IMR-90 (cell line): ENCODE measurements at regions not wholly inside any gene's neighbourhood (a gene's known extent, or its start where the extent isn't known, plus 50 kb on each side); places are given as distances from the start of the nearest gene placed in this dataset.
A peak's percentile ranks its signal among the peaks of the same experiment; 100 is the strongest.

Source experiments
- ATAC-seq: fragments of 200-7000 bp; cut with Tn5 transposase; 2 replicates; pipeline ENCODE4 v1.9.1; 2020; ENCODE audit warnings: low read depth, mild to moderate bottlenecking, moderate library complexity
- BruUV-seq: library from RNA; stranded (reverse); fragments of 400-500 nt; replicated peaks from 2 replicates; lab custom pipeline; 2021; lab: Mats Ljungman, UMichigan
- CTCF ChIA-PET: fragments of 300-600 bp; formaldehyde crosslinking; extraction: SDS; loops from one replicate; lab custom pipeline; 2021; ENCODE audit warnings: antibody characterized with exemption; lab: Yijun Ruan, JAX
- POLR2A ChIA-PET: fragments of 300-600 bp; sonication (Branson Sonifier 250); formaldehyde crosslinking; loops from one replicate; lab custom pipeline; 2022; ENCODE audit warnings: antibody characterized with exemption; ENCODE audit not compliant: unreplicated experiment; lab: Charles Lee
- DNase-seq: peaks from one replicate; pipeline ENCODE4 v3.0.0; 2013
- H2AFZ ChIP-seq: replicated peaks from 2 replicates; pipeline ENCODE3; 2013; ENCODE audit warnings: low read length, mild to moderate bottlenecking; ENCODE audit not compliant: poor library complexity
- H2AK5ac ChIP-seq: 2 replicates; pipeline ENCODE4 v1.6.1; 2013; ENCODE audit warnings: low read depth, low read length, inconsistent platforms
- H2AK9ac ChIP-seq: replicated peaks from 2 replicates; pipeline ENCODE3; 2013; ENCODE audit warnings: mild to moderate bottlenecking, low read depth, low read length, moderate library complexity; ENCODE audit not compliant: poor library complexity
- H2BK120ac ChIP-seq: 2 replicates; pipeline ENCODE4 v1.6.1; 2013; ENCODE audit warnings: low read depth, low read length, inconsistent platforms
- H2BK15ac ChIP-seq: 3 replicates; pipeline ENCODE4 v1.6.1; 2013; ENCODE audit warnings: low read depth, low read length, inconsistent platforms
- H2BK20ac ChIP-seq: 2 replicates; pipeline ENCODE4 v1.6.1; 2013; ENCODE audit warnings: low read depth, mild to moderate bottlenecking, inconsistent platforms, low read length, moderate library complexity
- H2BK5ac ChIP-seq: 2 replicates; pipeline ENCODE4 v1.6.1; 2013; ENCODE audit warnings: mild to moderate bottlenecking, low read depth, low read length, inconsistent platforms; ENCODE audit not compliant: poor library complexity, severe bottlenecking
- H3K14ac ChIP-seq: replicated peaks from 2 replicates; pipeline ENCODE4 v1.6.1; 2013; ENCODE audit warnings: low read depth, low read length, inconsistent platforms
- H3K18ac ChIP-seq: 2 replicates; pipeline ENCODE4 v1.6.1; 2013; ENCODE audit warnings: low read depth, low read length, control low read depth
- H3K23ac ChIP-seq: 2 replicates; pipeline ENCODE4 v1.6.1; 2013; ENCODE audit warnings: low read depth, low read length, inconsistent platforms
- H3K27ac ChIP-seq: 2 replicates; pipeline ENCODE4 v1.5.1; 2013; ENCODE audit warnings: mild to moderate bottlenecking, control low read depth, low read length; ENCODE audit not compliant: insufficient read depth
- H3K27me3 ChIP-seq: 2 replicates; pipeline ENCODE4 v1.6.1; 2013; ENCODE audit warnings: low read length; ENCODE audit not compliant: control insufficient read depth, insufficient read depth
- H3K36me3 ChIP-seq: 2 replicates; pipeline ENCODE4 v1.6.1; 2013; ENCODE audit warnings: low read length, mixed read lengths; ENCODE audit not compliant: control insufficient read depth, insufficient read depth
- H3K4ac ChIP-seq: 2 replicates; pipeline ENCODE4 v1.6.1; 2013; ENCODE audit warnings: low read depth, low read length, inconsistent platforms
- H3K4me1 ChIP-seq: 2 replicates; pipeline ENCODE4 v1.6.1; 2013; ENCODE audit warnings: low read length, mixed read lengths; ENCODE audit not compliant: control insufficient read depth, insufficient read depth
- H3K4me2 ChIP-seq: 2 replicates; pipeline ENCODE4 v1.6.1; 2013; ENCODE audit warnings: low read depth, mild to moderate bottlenecking, control low read depth, low read length, moderate library complexity
- H3K4me3 ChIP-seq: 2 replicates; pipeline ENCODE4 v1.5.1; 2013; ENCODE audit warnings: low read depth, mild to moderate bottlenecking, control low read depth, low read length, moderate library complexity; ENCODE audit not compliant: insufficient read depth
- H3K56ac ChIP-seq: 2 replicates; pipeline ENCODE4 v1.6.1; 2013; ENCODE audit warnings: low read length, inconsistent platforms; ENCODE audit not compliant: insufficient read depth; ENCODE audit errors: extremely low read depth
- H3K79me1 ChIP-seq, 2 experiments: 2 replicates each; pipeline ENCODE4 v1.6.1; 2013; ENCODE audit warnings: low read length in 2 of 2, inconsistent platforms in 1 of 2, low read depth in 1 of 2
- H3K9ac ChIP-seq: 2 replicates; pipeline ENCODE4 v1.6.1; 2013; ENCODE audit warnings: low read depth, low read length, control low read depth
- H3K9me1 ChIP-seq: 2 replicates; pipeline ENCODE4 v1.6.1; 2013; ENCODE audit warnings: low read length, inconsistent platforms; ENCODE audit not compliant: insufficient read depth
- H3K9me3 ChIP-seq: 2 replicates; pipeline ENCODE4 v1.6.1; 2013; ENCODE audit warnings: low read length; ENCODE audit not compliant: control insufficient read depth, insufficient read depth
- H4K20me1 ChIP-seq: 2 replicates; pipeline ENCODE4 v1.6.1; 2013; ENCODE audit warnings: low read length, inconsistent platforms; ENCODE audit not compliant: insufficient read depth
- H4K5ac ChIP-seq: 2 replicates; pipeline ENCODE4 v1.6.1; 2013; ENCODE audit warnings: mild to moderate bottlenecking, low read depth, low read length, control low read depth
- H4K8ac ChIP-seq, 2 experiments: 2 replicates each; pipeline ENCODE4 v1.6.1; 2013; ENCODE audit warnings: low read depth in 2 of 2, low read length in 2 of 2, control low read depth in 1 of 2, inconsistent platforms in 1 of 2
- H4K91ac ChIP-seq: 2 replicates; pipeline ENCODE4 v1.6.1; 2013; ENCODE audit warnings: low read depth, low read length, inconsistent platforms; ENCODE audit not compliant: insufficient read depth
- CEBPB ChIP-seq: IDR thresholded peaks from 2 replicates; pipeline ENCODE4 v1.6.1; 2012; ENCODE audit warnings: low read depth, low read length, improper control_type of control experiment
- SMC3 ChIP-seq: fragments of 150-350 bp; IDR thresholded peaks from 2 replicates; pipeline ENCODE4 v1.6.1; 2016; ENCODE audit warnings: low read depth, mild to moderate bottlenecking, antibody characterized with exemption, low read length, moderate library complexity
- WGBS, 2 experiments: methylation state at CpG; one replicate each; pipeline versions ENCODE4 v1.1.5 to v1.1.7; 2013; ENCODE audit warnings: missing lambda C conversion rate in 2 of 2; ENCODE audit not compliant: insufficient read length in 1 of 2; ENCODE audit errors: extremely low coverage in 2 of 2; 5-methylcytosine and 5-hydroxymethylcytosine counted together
- dilution Hi-C: fragments of 300-500 bp; cut with HindIII; formaldehyde crosslinking; loops from one replicate; pipeline ENCODE4 v1.14.3; 2018; ENCODE audit warnings: low sequenced_read_pairs; ENCODE audit not compliant: unreplicated experiment
- in situ Hi-C: fragments of 300-500 bp; cut with MboI; formaldehyde crosslinking; loops from 3 replicates; pipeline ENCODE4 v1.14.3; 2019; ENCODE audit warnings: low sequenced_read_pairs, inconsistent platforms, mixed read lengths
- intact Hi-C: fragments of 100-400 bp; cut with micrococcal nuclease; formaldehyde crosslinking; loops from 2 replicates; pipeline ENCODE4 v1.10.0; 2022

DNA sequence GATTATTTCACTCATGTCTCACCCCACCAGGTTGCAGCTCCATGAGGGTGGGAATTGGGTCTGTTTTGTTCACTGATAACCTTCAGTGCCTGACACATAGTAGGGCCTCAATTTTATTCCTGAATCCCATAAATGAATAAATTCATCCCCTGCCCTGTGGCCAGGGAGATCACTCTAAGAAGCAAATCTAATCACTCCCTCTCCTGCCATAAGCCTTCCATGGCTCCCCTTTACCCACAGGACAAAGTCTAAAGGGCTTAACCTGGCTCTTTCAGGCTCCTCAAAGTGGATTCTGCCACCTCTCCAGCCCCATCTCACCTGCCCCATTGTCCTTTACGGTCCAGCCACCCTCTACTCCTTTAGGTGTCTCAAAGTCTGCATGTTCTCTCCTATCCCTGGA is 141.8 kb upstream of the PTPN1 start:
- CTCF ChIA-PET = no interaction called here
- H3K79me1 ChIP-seq = no peaks in the 10 kb centered on the region
- no peaks in the 10 kb centered on the region for H3K27me3 ChIP-seq

More for the DNA sequence above, 141.8 kb upstream of the PTPN1 start:
- no peak overlapping the region for H4K91ac ChIP-seq
- H3K9me3 ChIP-seq = no peaks in the 10 kb centered on the region
- H3K56ac ChIP-seq = no peak overlapping the region
- no peak for DNase-seq
- no peak overlapping the region for H2AK5ac ChIP-seq
- 0 out of 2 replicates have a peak overlapping the region, but pooled peaks have one; percentile 26 for H2BK20ac ChIP-seq
- no peak overlapping the region for H4K8ac ChIP-seq
- no peak overlapping the region for H2AFZ ChIP-seq
- 0 out of 2 replicates have a peak overlapping the region, but pooled peaks have one; percentile 5 for H3K14ac ChIP-seq
- H3K9ac ChIP-seq = no peak overlapping the region
- no TSS peak for BruUV-seq
- no peak overlapping the region for H3K4me3 ChIP-seq
- no peak overlapping the region for H2AK9ac ChIP-seq
- no CpG with 5 or more reads among the region's 1 CpG for WGBS, 2 experiments
- H3K4me2 ChIP-seq = no peak overlapping the region
- dilution Hi-C loops (no loop called here), in situ Hi-C loops (no loop called here), intact Hi-C loops (no loop called here)
- H3K36me3 ChIP-seq = no peaks in the 10 kb centered on the region
- TF ChIP-seq SMC3 (no peak), CEBPB (no peak)
- POLR2A ChIA-PET = no interaction called here
- H3K18ac ChIP-seq = no peak overlapping the region; the same call in 1 of the 2 replicates
- H3K23ac ChIP-seq = no peak overlapping the region
- H4K5ac ChIP-seq = no peak overlapping the region
- 0 out of 2 replicates have a peak, but pooled peaks cover 3% of the 10 kb centered on the region for H3K9me1 ChIP-seq
- no peak overlapping the region for H2BK5ac ChIP-seq
- H2BK15ac ChIP-seq = 0 out of 3 replicates have a peak overlapping the region, but pooled peaks have one; percentile 8
- H3K27ac ChIP-seq = no peak overlapping the region
- no peak overlapping the region for H2BK120ac ChIP-seq
- H3K4me1 ChIP-seq = peaks cover 7% of the 10 kb centered on the region
- no peak for ATAC-seq
- H4K20me1 ChIP-seq = no peaks in the 10 kb centered on the region
- no peak overlapping the region for H3K4ac ChIP-seq
